K562 (cell line): ENCODE measurements at regions not wholly inside any gene's neighbourhood (a gene's known extent, or its start where the extent isn't known, plus 50 kb on each side); places are given as distances from the start of the nearest gene placed in this dataset.
A peak's percentile ranks its signal among the peaks of the same experiment; 100 is the strongest.

ENCODE experiments used
- ARID3B ChIP-seq: fragments of 250-450 bp; sonication (Bioruptor Pico); IDR thresholded peaks from 2 replicates; pipeline ENCODE4 v1.4.0; 2020; ENCODE audit warnings: borderline replicate concordance
- C11orf30 ChIP-seq: fragments of 450-650 bp; IDR thresholded peaks from 2 replicates; pipeline ENCODE4 v1.6.1; 2016; ENCODE audit warnings: low read depth, mild to moderate bottlenecking
- CCNT2 ChIP-seq: IDR thresholded peaks from 2 replicates; pipeline ENCODE4 v1.6.1; 2011; ENCODE audit warnings: borderline replicate concordance, low read depth, mild to moderate bottlenecking, moderate library complexity, mixed read lengths, low read length; ENCODE audit not compliant: insufficient read length; ENCODE audit errors: extremely low read depth
- CREBBP ChIP-seq: IDR thresholded peaks from one replicate; pipeline ENCODE4 v1.6.1; 2012; ENCODE audit warnings: low read depth, mild to moderate bottlenecking, control low read depth, inconsistent platforms, low read length
- CUX1 ChIP-seq: fragments of 200-800 bp; sonication (Bioruptor generic); IDR thresholded peaks from 2 replicates; pipeline ENCODE4 v1.6.1; 2016; ENCODE audit warnings: missing genetic modification characterization, missing compliant biosample characterization
- E2F6 ChIP-seq, 2 experiments: IDR thresholded peaks; 2 replicates each; pipeline ENCODE4 v1.6.1; 2011; ENCODE audit warnings: borderline replicate concordance in 1 of 2, control low read depth in 1 of 2, low read depth in 1 of 2, low read length in 1 of 2, mild to moderate bottlenecking in 1 of 2, mixed read lengths in 1 of 2, moderate library complexity in 1 of 2; ENCODE audit not compliant: insufficient read depth in 1 of 2, insufficient read length in 1 of 2, poor library complexity in 1 of 2, severe bottlenecking in 1 of 2; ENCODE audit errors: extremely low read depth in 1 of 2
- MBD2 ChIP-seq: sonication (generic); IDR thresholded peaks from 2 replicates; pipeline ENCODE4 v1.6.1; 2016; ENCODE audit warnings: low read depth, borderline replicate concordance
- MLLT1 ChIP-seq, 2 experiments: fragments of 450-650 bp; IDR thresholded peaks; 2 replicates each; pipeline ENCODE4 v1.6.1; 2016
- NONO ChIP-seq, 2 experiments: fragments of 200-400 bp in 1 of 2; fragments of 450-650 bp in 1 of 2; formaldehyde crosslinking in 1 of 2; IDR thresholded peaks; 2 replicates each; pipeline ENCODE4 v1.6.1; 2017; ENCODE audit warnings: low read depth in 2 of 2, mild to moderate bottlenecking in 2 of 2, moderate library complexity in 2 of 2, low read length in 1 of 2
- NRF1 ChIP-seq, 2 experiments: fragments of 450-650 bp; IDR thresholded peaks in 1 of 2; conservative IDR thresholded peaks in 1 of 2; 2 replicates each; pipeline ENCODE4 v1.6.1; 2014; ENCODE audit warnings: mild to moderate bottlenecking in 2 of 2
- SPI1 ChIP-seq: IDR thresholded peaks from 2 replicates; pipeline ENCODE4 v1.6.1; 2011; ENCODE audit warnings: low read depth, low read length, control low read depth, borderline replicate concordance
- XRCC4 ChIP-seq: IDR thresholded peaks from one replicate; pipeline ENCODE4 v1.6.1; 2011; ENCODE audit not compliant: insufficient read depth, insufficient read length; ENCODE audit errors: extremely low read depth
- ZNF280A ChIP-seq: fragments of 450-650 bp; IDR thresholded peaks from 2 replicates; pipeline ENCODE4 v1.6.1; 2018; ENCODE audit warnings: mild to moderate bottlenecking, low read depth; ENCODE audit not compliant: partially characterized antibody

- TF ChIP-seq E2F6 (IDR thresholded peaks at IDR 0.05; ENCODE audit: borderline replicate concordance in 1 of 2, extremely low read depth in 1 of 2, insufficient read depth in 1 of 2, insufficient read length in 1 of 2, low read depth in 1 of 2, low read length in 1 of 2, poor library complexity in 1 of 2, severe bottlenecking in 1 of 2), result peak in 1 of 2 experiments; percentile 30
- no peak for TF ChIP-seq XRCC4
- 0 out of 2 replicates have a peak, but pooled peaks have one; percentile 52 for TF ChIP-seq CUX1 (CRISPR knock-in tag)
- TF ChIP-seq ARID3B (CRISPR knock-in tag), result no peak
- no peak for TF ChIP-seq CREBBP
- TF ChIP-seq C11orf30, result no peak; the same call in 1 of the 2 replicates
- peak; percentile 83 for TF ChIP-seq MBD2
- TF ChIP-seq MLLT1 (IDR thresholded peaks at IDR 0.05), result peak in 1 of 2 experiments; percentile 15; a peak in 2 of 4 replicates
- peak in 1 of 2 experiments; percentile 77; a peak in 2 of 4 replicates for TF ChIP-seq NONO (IDR thresholded peaks at IDR 0.05; ENCODE audit: low read depth in 2 of 2, low read length in 1 of 2)
- TF ChIP-seq ZNF280A, result no peak
- TF ChIP-seq NRF1 (conservative IDR thresholded peaks at IDR 0.05 in 1 of 2, IDR thresholded peaks at IDR 0.05 in 1 of 2), result peak; percentile 37 to 59; a peak in 3 of 4 replicates
- peak; percentile 80 for TF ChIP-seq SPI1
- peak; percentile 99 for TF ChIP-seq CCNT2
Measured at GRCh38 chr7:138352570-138353461, 107.2 kb upstream of the TRIM24 start (continued).
